ENCODE measurements at regions not wholly inside any gene's neighbourhood (a gene's known extent, or its start where the extent isn't known, plus 50 kb on each side); places are given as distances from the start of the nearest gene placed in this dataset.

GRCh38 chr2:12020833-12021469 lies 274.5 kb downstream of the LPIN1 start:
- TF ChIP-seq, protein P1, sequence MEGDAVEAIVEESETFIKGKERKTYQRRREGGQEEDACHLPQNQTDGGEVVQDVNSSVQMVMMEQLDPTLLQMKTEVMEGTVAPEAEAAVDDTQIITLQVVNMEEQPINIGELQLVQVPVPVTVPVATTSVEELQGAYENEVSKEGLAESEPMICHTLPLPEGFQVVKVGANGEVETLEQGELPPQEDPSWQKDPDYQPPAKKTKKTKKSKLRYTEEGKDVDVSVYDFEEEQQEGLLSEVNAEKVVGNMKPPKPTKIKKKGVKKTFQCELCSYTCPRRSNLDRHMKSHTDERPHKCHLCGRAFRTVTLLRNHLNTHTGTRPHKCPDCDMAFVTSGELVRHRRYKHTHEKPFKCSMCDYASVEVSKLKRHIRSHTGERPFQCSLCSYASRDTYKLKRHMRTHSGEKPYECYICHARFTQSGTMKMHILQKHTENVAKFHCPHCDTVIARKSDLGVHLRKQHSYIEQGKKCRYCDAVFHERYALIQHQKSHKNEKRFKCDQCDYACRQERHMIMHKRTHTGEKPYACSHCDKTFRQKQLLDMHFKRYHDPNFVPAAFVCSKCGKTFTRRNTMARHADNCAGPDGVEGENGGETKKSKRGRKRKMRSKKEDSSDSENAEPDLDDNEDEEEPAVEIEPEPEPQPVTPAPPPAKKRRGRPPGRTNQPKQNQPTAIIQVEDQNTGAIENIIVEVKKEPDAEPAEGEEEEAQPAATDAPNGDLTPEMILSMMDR (IDR thresholded peaks at IDR 0.05), result no peak
- TF ChIP-seq ZFX (IDR thresholded peaks at IDR 0.05; ENCODE audit: borderline replicate concordance), result no peak

All from 22Rv1 (cell line).